MCF 10A (cell line): ENCODE measurements at regions not wholly inside any gene's neighbourhood (a gene's known extent, or its start where the extent isn't known, plus 50 kb on each side); places are given as distances from the start of the nearest gene placed in this dataset.
"Not testable (repeated sequence)": the region's sequence is repeated elsewhere in the genome, so short reads cannot be mapped to it uniquely, and the experiment has no call there.

Source experiments
- BruUV-seq: library from RNA; stranded (reverse); fragments of 400-500 nt; replicated peaks from 2 replicates; lab custom pipeline; 2021; lab: Mats Ljungman, UMichigan
- CTCF ChIA-PET: fragments of 300-600 bp; sonication (Branson Sonifier 250); formaldehyde crosslinking; extraction: SDS; loops from one replicate; lab custom pipeline; 2021; ENCODE audit warnings: antibody characterized with exemption, inconsistent platforms; lab: Yijun Ruan, JAX
- POLR2A ChIA-PET: fragments of 300-600, 350-650 bp; sonication (Branson Sonifier 250); formaldehyde crosslinking; extraction: SDS; loops from one replicate; lab custom pipeline; 2020; ENCODE audit warnings: antibody characterized with exemption, inconsistent platforms; lab: Yijun Ruan, JAX
- DNase-seq: peaks from one replicate; pipeline ENCODE4 v3.0.0-alpha.2; 2018; ENCODE audit not compliant: unreplicated experiment
- H3K27ac Mint-ChIP-seq: one replicate; pipeline ENCODE4 v1.8.0; 2022; ENCODE audit warnings: mild to moderate bottlenecking, low read depth, mixed read lengths; ENCODE audit not compliant: unreplicated experiment
- H3K27me3 Mint-ChIP-seq: one replicate; pipeline ENCODE4 v1.8.0; 2022; ENCODE audit warnings: mixed read lengths; ENCODE audit not compliant: insufficient read depth, unreplicated experiment
- H3K36me3 Mint-ChIP-seq: one replicate; pipeline ENCODE4 v1.8.0; 2022; ENCODE audit warnings: mild to moderate bottlenecking, moderate library complexity, mixed read lengths; ENCODE audit not compliant: insufficient read depth, unreplicated experiment
- H3K4me1 Mint-ChIP-seq: one replicate; pipeline ENCODE4 v1.8.0; 2022; ENCODE audit warnings: mixed read lengths; ENCODE audit not compliant: insufficient read depth, unreplicated experiment
- H3K4me3 Mint-ChIP-seq: one replicate; pipeline ENCODE4 v1.8.0; 2022; ENCODE audit warnings: mild to moderate bottlenecking, moderate library complexity, mixed read lengths; ENCODE audit not compliant: unreplicated experiment
- H3K9me3 Mint-ChIP-seq: one replicate; pipeline ENCODE4 v1.8.0; 2022; ENCODE audit warnings: mixed read lengths; ENCODE audit not compliant: unreplicated experiment
- intact Hi-C: fragments of 100-400 bp; cut with micrococcal nuclease; formaldehyde crosslinking; loops from 2 replicates; pipeline ENCODE4 v1.14.1; 2022

- H3K27me3 Mint-ChIP-seq, CTCF ChIA-PET, intact Hi-C loops, BruUV-seq, POLR2A ChIA-PET, H3K27ac Mint-ChIP-seq, H3K9me3 Mint-ChIP-seq, DNase-seq, H3K4me1 Mint-ChIP-seq, H3K36me3 Mint-ChIP-seq, H3K4me3 Mint-ChIP-seq: not testable (repeated sequence)
Measured at GRCh38 chr2:91499431-91500050, 2808.1 kb downstream of the RPIA start.

- CTCF ChIA-PET, H3K9me3 Mint-ChIP-seq, BruUV-seq, H3K4me1 Mint-ChIP-seq, H3K27ac Mint-ChIP-seq, DNase-seq, H3K36me3 Mint-ChIP-seq, POLR2A ChIA-PET, H3K27me3 Mint-ChIP-seq, H3K4me3 Mint-ChIP-seq, intact Hi-C loops: not testable (repeated sequence)
Measured at GRCh38 chr2:91500246-91500977, 2808.9 kb downstream of the RPIA start.

- H3K36me3 Mint-ChIP-seq, CTCF ChIA-PET, BruUV-seq: not testable (repeated sequence)
Measured at GRCh38 chr2:91500978-91501310, 2809.5 kb downstream of the RPIA start.

GRCh38 chr2:91501481-91502080, 2810.1 kb downstream of the RPIA start:
- BruUV-seq, H3K27ac Mint-ChIP-seq, H3K4me1 Mint-ChIP-seq, POLR2A ChIA-PET, H3K9me3 Mint-ChIP-seq, intact Hi-C loops, H3K27me3 Mint-ChIP-seq, DNase-seq, CTCF ChIA-PET, H3K36me3 Mint-ChIP-seq, H3K4me3 Mint-ChIP-seq: not testable (repeated sequence)

More at GRCh38 chr2:91500978-91501310, 2809.5 kb downstream of the RPIA start:
- H3K27ac Mint-ChIP-seq, H3K4me1 Mint-ChIP-seq, H3K4me3 Mint-ChIP-seq, H3K27me3 Mint-ChIP-seq, intact Hi-C loops, H3K9me3 Mint-ChIP-seq, POLR2A ChIA-PET, DNase-seq: not testable (repeated sequence)

GRCh38 chr2:91503572-91503958, 2812.1 kb downstream of the RPIA start:
- H3K9me3 Mint-ChIP-seq, H3K4me3 Mint-ChIP-seq, BruUV-seq, POLR2A ChIA-PET, H3K27me3 Mint-ChIP-seq, H3K4me1 Mint-ChIP-seq, intact Hi-C loops, CTCF ChIA-PET, H3K36me3 Mint-ChIP-seq, H3K27ac Mint-ChIP-seq, DNase-seq: not testable (repeated sequence)

- POLR2A ChIA-PET, intact Hi-C loops, H3K27me3 Mint-ChIP-seq, BruUV-seq, H3K4me3 Mint-ChIP-seq, H3K27ac Mint-ChIP-seq, DNase-seq, CTCF ChIA-PET, H3K4me1 Mint-ChIP-seq, H3K9me3 Mint-ChIP-seq, H3K36me3 Mint-ChIP-seq: not testable (repeated sequence)
Measured at GRCh38 chr2:91503959-91504741, 2812.7 kb downstream of the RPIA start.

- H3K4me3 Mint-ChIP-seq, DNase-seq, intact Hi-C loops, CTCF ChIA-PET, H3K27ac Mint-ChIP-seq, H3K36me3 Mint-ChIP-seq, H3K27me3 Mint-ChIP-seq, H3K4me1 Mint-ChIP-seq, H3K9me3 Mint-ChIP-seq, BruUV-seq, POLR2A ChIA-PET: not testable (repeated sequence)
Measured at GRCh38 chr2:91508816-91509215, 2817.3 kb downstream of the RPIA start.

GRCh38 chr2:91509276-91509675, 2817.8 kb downstream of the RPIA start:
- H3K4me1 Mint-ChIP-seq, H3K27ac Mint-ChIP-seq, CTCF ChIA-PET, H3K9me3 Mint-ChIP-seq, POLR2A ChIA-PET, H3K36me3 Mint-ChIP-seq, H3K4me3 Mint-ChIP-seq, intact Hi-C loops, DNase-seq, H3K27me3 Mint-ChIP-seq, BruUV-seq: not testable (repeated sequence)

- BruUV-seq, H3K4me1 Mint-ChIP-seq, H3K4me3 Mint-ChIP-seq, CTCF ChIA-PET, DNase-seq, H3K27me3 Mint-ChIP-seq, H3K36me3 Mint-ChIP-seq, H3K9me3 Mint-ChIP-seq, intact Hi-C loops, H3K27ac Mint-ChIP-seq, POLR2A ChIA-PET: not testable (repeated sequence)
Measured at GRCh38 chr2:91511166-91511565, 2819.7 kb downstream of the RPIA start.
